ENCODE measurements at regions not wholly inside any gene's neighbourhood (a gene's known extent, or its start where the extent isn't known, plus 50 kb on each side); places are given as distances from the start of the nearest gene placed in this dataset.

DNA sequence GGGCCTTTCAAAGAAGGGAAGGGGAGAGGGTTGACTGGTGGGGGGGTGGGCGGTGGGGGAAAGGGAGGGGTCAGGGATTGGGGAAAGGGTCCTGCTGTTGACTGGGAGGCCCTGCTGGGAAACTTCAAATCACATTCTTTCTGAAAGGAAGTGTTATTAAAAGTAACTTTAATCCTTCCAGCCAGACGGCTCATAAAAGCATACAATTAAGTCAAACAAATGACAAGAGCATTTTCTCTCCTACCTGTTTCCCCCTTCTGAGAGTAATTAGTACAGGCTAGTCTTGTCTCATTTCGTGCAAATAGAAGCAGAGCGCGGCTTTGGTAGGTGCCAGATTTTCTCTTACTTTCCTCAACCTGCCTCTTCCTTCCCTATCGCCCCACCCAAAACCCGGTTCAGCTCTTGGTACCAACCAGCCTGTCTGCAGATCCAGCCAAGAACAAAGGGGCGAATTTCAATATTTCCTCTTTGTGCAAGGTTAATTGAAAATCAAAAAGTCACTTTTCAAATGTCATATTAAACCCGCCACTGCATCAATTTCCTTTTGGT is 2112.6 kb upstream of the PIK3C3 start:
- no peaks in the 10 kb centered on the region for H4K20me1 ChIP-seq (ENCODE audit: low read depth, low read length)
- no peaks in the 10 kb centered on the region for H3F3A ChIP-seq (ENCODE audit: insufficient read depth)
- H3K9me2 ChIP-seq (replicated peaks; ENCODE audit: insufficient read depth, low read length): no peaks in the 10 kb centered on the region
- H3K27ac ChIP-seq (ENCODE audit: low read depth, low read length): no peak overlapping the region
- H3K27me3 ChIP-seq (ENCODE audit: low read length): no peaks in the 10 kb centered on the region
- H2AFZ ChIP-seq (ENCODE audit: low read depth, low read length, severe bottlenecking): no peak overlapping the region
- TF ChIP-seq EZH2phosphoT487 (conservative IDR thresholded peaks at IDR 0.05; ENCODE audit: low read length) (no peak), CTCF (IDR thresholded peaks at IDR 0.05; ENCODE audit: insufficient read depth, low read length, poor library complexity, severe bottlenecking) (no peak)
- no peaks in the 10 kb centered on the region for H3K79me2 ChIP-seq (ENCODE audit: insufficient read depth, low read length)
- H3K4me2 ChIP-seq (ENCODE audit: low read depth, low read length, poor library complexity, severe bottlenecking): no peak overlapping the region
- no peak overlapping the region for H3K4me3 ChIP-seq (ENCODE audit: insufficient read depth, low read length, poor library complexity, severe bottlenecking)
- no peak overlapping the region for H3K9ac ChIP-seq (ENCODE audit: low read length)
- no peaks in the 10 kb centered on the region for H3K9me3 ChIP-seq (ENCODE audit: insufficient read depth, low read length)
- H3K36me3 ChIP-seq (ENCODE audit: low read length): no peaks in the 10 kb centered on the region

DNA sequence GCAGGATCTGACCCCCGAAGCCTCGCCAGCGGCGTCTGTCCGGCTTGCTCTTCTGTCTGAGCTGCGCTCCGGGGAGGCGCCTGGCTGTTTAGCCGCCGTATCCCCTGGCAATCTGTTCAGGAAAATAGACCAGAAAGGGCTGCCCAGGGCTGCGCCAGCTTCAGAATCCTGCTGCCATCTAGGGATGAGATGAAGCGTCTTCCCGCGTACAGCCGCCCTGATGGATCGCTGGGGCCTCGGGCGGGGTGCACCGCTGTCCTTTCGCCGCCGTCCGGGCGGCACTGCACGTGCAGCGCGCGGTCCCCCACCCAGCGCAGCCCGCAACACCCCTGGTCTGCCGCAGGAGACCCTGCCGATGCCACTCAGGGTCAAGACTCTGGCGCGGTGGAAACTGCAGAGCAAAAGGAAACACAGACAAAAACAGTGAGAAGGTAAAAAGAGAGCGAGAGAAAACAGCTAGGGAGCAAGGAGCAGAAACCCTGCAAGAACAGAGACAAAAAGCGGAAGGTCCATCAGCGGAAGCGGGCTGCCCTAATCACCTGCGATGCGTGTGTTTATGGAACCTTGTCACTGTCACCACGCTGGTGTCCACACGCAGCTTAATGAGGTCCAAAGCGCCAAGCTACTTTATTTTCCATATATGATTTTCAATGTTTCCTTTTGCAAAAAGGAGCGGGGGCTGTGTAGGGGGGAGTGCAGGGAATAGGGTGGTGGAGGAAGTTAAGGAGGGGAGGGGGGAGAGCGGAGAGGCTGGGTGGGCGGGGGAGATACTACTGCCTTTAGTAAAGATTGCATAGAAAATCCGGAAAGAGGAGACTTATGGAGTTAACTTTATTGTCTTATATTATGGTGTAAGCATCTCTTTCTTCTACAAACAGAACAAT is 2113.3 kb upstream of the PIK3C3 start:
- Histone ChIP-seq H3K4me3 (ENCODE audit: insufficient read depth, low read length, poor library complexity, severe bottlenecking) (no peak overlapping the region), H3K27me3 (ENCODE audit: low read length) (no peaks in the 10 kb centered on the region), H3K4me2 (ENCODE audit: low read depth, low read length, poor library complexity, severe bottlenecking) (no peak overlapping the region), H3K27ac (ENCODE audit: low read depth, low read length) (no peak overlapping the region), H3K79me2 (ENCODE audit: insufficient read depth, low read length) (no peaks in the 10 kb centered on the region), H4K20me1 (ENCODE audit: low read depth, low read length) (no peaks in the 10 kb centered on the region), H3K9me2 (replicated peaks; ENCODE audit: insufficient read depth, low read length) (no peaks in the 10 kb centered on the region), H3K36me3 (ENCODE audit: low read length) (no peaks in the 10 kb centered on the region), H3K9ac (ENCODE audit: low read length) (no peak overlapping the region), H3F3A (ENCODE audit: insufficient read depth) (no peaks in the 10 kb centered on the region), H2AFZ (ENCODE audit: low read depth, low read length, severe bottlenecking) (no peak overlapping the region), H3K9me3 (ENCODE audit: insufficient read depth, low read length) (no peaks in the 10 kb centered on the region)
- TF ChIP-seq EZH2phosphoT487 (conservative IDR thresholded peaks at IDR 0.05; ENCODE audit: low read length) (no peak), CTCF (IDR thresholded peaks at IDR 0.05; ENCODE audit: insufficient read depth, low read length, poor library complexity, severe bottlenecking) (no peak)

DNA sequence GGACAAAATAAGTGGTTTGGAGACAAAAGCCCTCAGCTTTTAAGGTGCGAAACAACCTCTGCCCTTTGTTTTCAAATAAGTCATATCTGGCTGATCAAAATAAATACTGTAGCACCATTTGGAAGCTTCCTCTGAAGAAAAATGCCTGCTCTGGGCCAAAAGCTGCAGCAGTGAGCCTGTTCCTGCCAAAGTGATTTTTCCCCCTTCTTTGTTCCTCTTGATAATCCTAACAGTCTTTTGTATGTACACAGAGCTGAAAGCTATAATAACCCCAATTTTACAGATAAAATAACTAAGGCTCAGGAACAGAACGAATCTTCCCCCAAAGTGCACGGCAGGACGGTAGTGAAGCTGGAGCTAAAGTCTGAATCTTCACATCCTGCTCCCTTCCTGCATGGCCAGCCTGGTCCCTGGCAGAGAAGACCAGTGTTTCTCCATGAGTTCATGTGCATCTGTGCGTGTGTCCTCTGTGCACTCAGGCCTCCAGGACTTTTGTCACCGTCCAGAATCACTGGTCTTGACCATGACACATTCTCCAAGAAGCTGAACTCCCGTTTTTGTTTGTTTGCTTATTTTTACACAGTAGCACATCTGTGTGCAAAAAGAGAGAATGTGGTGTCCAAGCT is 2114.1 kb upstream of the PIK3C3 start:
- no peaks in the 10 kb centered on the region for H4K20me1 ChIP-seq (ENCODE audit: low read depth, low read length)
- no peak for TF ChIP-seq CTCF (IDR thresholded peaks at IDR 0.05; ENCODE audit: insufficient read depth, low read length, poor library complexity, severe bottlenecking)
- TF ChIP-seq EZH2phosphoT487 (conservative IDR thresholded peaks at IDR 0.05; ENCODE audit: low read length): no peak
- no peaks in the 10 kb centered on the region for H3K36me3 ChIP-seq (ENCODE audit: low read length)
- H3K9me3 ChIP-seq (ENCODE audit: insufficient read depth, low read length): no peaks in the 10 kb centered on the region
- H3K4me3 ChIP-seq (ENCODE audit: insufficient read depth, low read length, poor library complexity, severe bottlenecking): no peak overlapping the region
- no peak overlapping the region for H3K4me2 ChIP-seq (ENCODE audit: low read depth, low read length, poor library complexity, severe bottlenecking)
- H3K27ac ChIP-seq (ENCODE audit: low read depth, low read length): no peak overlapping the region
- no peaks in the 10 kb centered on the region for H3K9me2 ChIP-seq (replicated peaks; ENCODE audit: insufficient read depth, low read length)
- H2AFZ ChIP-seq (ENCODE audit: low read depth, low read length, severe bottlenecking): no peak overlapping the region
- H3F3A ChIP-seq (ENCODE audit: insufficient read depth): no peaks in the 10 kb centered on the region
- H3K79me2 ChIP-seq (ENCODE audit: insufficient read depth, low read length): no peaks in the 10 kb centered on the region
- H3K27me3 ChIP-seq (ENCODE audit: low read length): no peaks in the 10 kb centered on the region
- no peak overlapping the region for H3K9ac ChIP-seq (ENCODE audit: low read length)

Measured in SU-DHL-6 (cell line).